IMR-90 (cell line): ENCODE measurements at regions not wholly inside any gene's neighbourhood (a gene's known extent, or its start where the extent isn't known, plus 50 kb on each side); places are given as distances from the start of the nearest gene placed in this dataset.

Experiments used
- ATAC-seq: fragments of 200-7000 bp; cut with Tn5 transposase; 2 replicates; pipeline ENCODE4 v1.9.1; 2020; ENCODE audit warnings: low read depth, mild to moderate bottlenecking, moderate library complexity
- BruUV-seq: library from RNA; stranded (reverse); fragments of 400-500 nt; replicated peaks from 2 replicates; lab custom pipeline; 2021; lab: Mats Ljungman, UMichigan
- CTCF ChIA-PET: fragments of 300-600 bp; formaldehyde crosslinking; extraction: SDS; loops from one replicate; lab custom pipeline; 2021; ENCODE audit warnings: antibody characterized with exemption; lab: Yijun Ruan, JAX
- POLR2A ChIA-PET: fragments of 300-600 bp; sonication (Branson Sonifier 250); formaldehyde crosslinking; loops from one replicate; lab custom pipeline; 2022; ENCODE audit warnings: antibody characterized with exemption; ENCODE audit not compliant: unreplicated experiment; lab: Charles Lee
- DNase-seq: peaks from one replicate; pipeline ENCODE4 v3.0.0; 2013
- H2AFZ ChIP-seq: replicated peaks from 2 replicates; pipeline ENCODE3; 2013; ENCODE audit warnings: low read length, mild to moderate bottlenecking; ENCODE audit not compliant: poor library complexity
- H2AK5ac ChIP-seq: 2 replicates; pipeline ENCODE4 v1.6.1; 2013; ENCODE audit warnings: low read depth, low read length, inconsistent platforms
- H2AK9ac ChIP-seq: replicated peaks from 2 replicates; pipeline ENCODE3; 2013; ENCODE audit warnings: mild to moderate bottlenecking, low read depth, low read length, moderate library complexity; ENCODE audit not compliant: poor library complexity
- H2BK120ac ChIP-seq: 2 replicates; pipeline ENCODE4 v1.6.1; 2013; ENCODE audit warnings: low read depth, low read length, inconsistent platforms
- H2BK15ac ChIP-seq: 3 replicates; pipeline ENCODE4 v1.6.1; 2013; ENCODE audit warnings: low read depth, low read length, inconsistent platforms
- H2BK20ac ChIP-seq: 2 replicates; pipeline ENCODE4 v1.6.1; 2013; ENCODE audit warnings: low read depth, mild to moderate bottlenecking, inconsistent platforms, low read length, moderate library complexity
- H2BK5ac ChIP-seq: 2 replicates; pipeline ENCODE4 v1.6.1; 2013; ENCODE audit warnings: mild to moderate bottlenecking, low read depth, low read length, inconsistent platforms; ENCODE audit not compliant: poor library complexity, severe bottlenecking
- H3K14ac ChIP-seq: replicated peaks from 2 replicates; pipeline ENCODE4 v1.6.1; 2013; ENCODE audit warnings: low read depth, low read length, inconsistent platforms
- H3K18ac ChIP-seq: 2 replicates; pipeline ENCODE4 v1.6.1; 2013; ENCODE audit warnings: low read depth, low read length, control low read depth
- H3K23ac ChIP-seq: 2 replicates; pipeline ENCODE4 v1.6.1; 2013; ENCODE audit warnings: low read depth, low read length, inconsistent platforms
- H3K27ac ChIP-seq: 2 replicates; pipeline ENCODE4 v1.5.1; 2013; ENCODE audit warnings: mild to moderate bottlenecking, control low read depth, low read length; ENCODE audit not compliant: insufficient read depth
- H3K27me3 ChIP-seq: 2 replicates; pipeline ENCODE4 v1.6.1; 2013; ENCODE audit warnings: low read length; ENCODE audit not compliant: control insufficient read depth, insufficient read depth
- H3K36me3 ChIP-seq: 2 replicates; pipeline ENCODE4 v1.6.1; 2013; ENCODE audit warnings: low read length, mixed read lengths; ENCODE audit not compliant: control insufficient read depth, insufficient read depth
- H3K4ac ChIP-seq: 2 replicates; pipeline ENCODE4 v1.6.1; 2013; ENCODE audit warnings: low read depth, low read length, inconsistent platforms
- H3K4me1 ChIP-seq: 2 replicates; pipeline ENCODE4 v1.6.1; 2013; ENCODE audit warnings: low read length, mixed read lengths; ENCODE audit not compliant: control insufficient read depth, insufficient read depth
- H3K4me2 ChIP-seq: 2 replicates; pipeline ENCODE4 v1.6.1; 2013; ENCODE audit warnings: low read depth, mild to moderate bottlenecking, control low read depth, low read length, moderate library complexity
- H3K4me3 ChIP-seq: 2 replicates; pipeline ENCODE4 v1.5.1; 2013; ENCODE audit warnings: low read depth, mild to moderate bottlenecking, control low read depth, low read length, moderate library complexity; ENCODE audit not compliant: insufficient read depth
- H3K56ac ChIP-seq: 2 replicates; pipeline ENCODE4 v1.6.1; 2013; ENCODE audit warnings: low read length, inconsistent platforms; ENCODE audit not compliant: insufficient read depth; ENCODE audit errors: extremely low read depth
- H3K79me1 ChIP-seq, 2 experiments: 2 replicates each; pipeline ENCODE4 v1.6.1; 2013; ENCODE audit warnings: low read length in 2 of 2, inconsistent platforms in 1 of 2, low read depth in 1 of 2
- H3K9ac ChIP-seq: 2 replicates; pipeline ENCODE4 v1.6.1; 2013; ENCODE audit warnings: low read depth, low read length, control low read depth
- H3K9me1 ChIP-seq: 2 replicates; pipeline ENCODE4 v1.6.1; 2013; ENCODE audit warnings: low read length, inconsistent platforms; ENCODE audit not compliant: insufficient read depth
- H3K9me3 ChIP-seq: 2 replicates; pipeline ENCODE4 v1.6.1; 2013; ENCODE audit warnings: low read length; ENCODE audit not compliant: control insufficient read depth, insufficient read depth
- H4K20me1 ChIP-seq: 2 replicates; pipeline ENCODE4 v1.6.1; 2013; ENCODE audit warnings: low read length, inconsistent platforms; ENCODE audit not compliant: insufficient read depth
- H4K5ac ChIP-seq: 2 replicates; pipeline ENCODE4 v1.6.1; 2013; ENCODE audit warnings: mild to moderate bottlenecking, low read depth, low read length, control low read depth
- H4K8ac ChIP-seq, 2 experiments: 2 replicates each; pipeline ENCODE4 v1.6.1; 2013; ENCODE audit warnings: low read depth in 2 of 2, low read length in 2 of 2, control low read depth in 1 of 2, inconsistent platforms in 1 of 2
- H4K91ac ChIP-seq: 2 replicates; pipeline ENCODE4 v1.6.1; 2013; ENCODE audit warnings: low read depth, low read length, inconsistent platforms; ENCODE audit not compliant: insufficient read depth
- BHLHE40 ChIP-seq: fragments of 150-350 bp; IDR thresholded peaks from 2 replicates; pipeline ENCODE4 v1.6.1; 2016; ENCODE audit warnings: mild to moderate bottlenecking, low read depth, low read length
- CEBPB ChIP-seq: IDR thresholded peaks from 2 replicates; pipeline ENCODE4 v1.6.1; 2012; ENCODE audit warnings: low read depth, low read length, improper control_type of control experiment
- CHD1 ChIP-seq: IDR thresholded peaks from 2 replicates; pipeline ENCODE4 v1.6.1; 2012; ENCODE audit warnings: low read depth, low read length, improper control_type of control experiment
- CTCF ChIP-seq: conservative IDR thresholded peaks from 2 replicates; pipeline ENCODE4 v1.5.1; 2012; ENCODE audit warnings: mild to moderate bottlenecking, low read depth, low read length, improper control_type of control experiment
- FOS ChIP-seq: fragments of 150-350 bp; IDR thresholded peaks from 2 replicates; pipeline ENCODE4 v1.6.1; 2016; ENCODE audit warnings: low read depth, low read length
- MAFK ChIP-seq: IDR thresholded peaks from 2 replicates; pipeline ENCODE4 v1.6.1; 2012; ENCODE audit warnings: low read depth, low read length, improper control_type of control experiment
- MAZ ChIP-seq: IDR thresholded peaks from 2 replicates; pipeline ENCODE4 v1.6.1; 2012; ENCODE audit warnings: low read depth, mild to moderate bottlenecking, low read length, improper control_type of control experiment, moderate library complexity, borderline replicate concordance
- MXI1 ChIP-seq: IDR thresholded peaks from 2 replicates; pipeline ENCODE4 v1.6.1; 2012; ENCODE audit warnings: low read depth, mild to moderate bottlenecking, low read length, moderate library complexity, borderline replicate concordance
- NFE2L2 ChIP-seq: fragments of 150-350 bp; IDR thresholded peaks from 2 replicates; pipeline ENCODE4 v1.6.1; 2016; ENCODE audit warnings: low read depth, mild to moderate bottlenecking, low read length
- POLR2A ChIP-seq: IDR thresholded peaks from 2 replicates; pipeline ENCODE4 v1.6.1; 2012; ENCODE audit warnings: mild to moderate bottlenecking, low read depth, low read length
- RAD21 ChIP-seq: IDR thresholded peaks from 2 replicates; pipeline ENCODE4 v1.6.1; 2012; ENCODE audit warnings: low read length, improper control_type of control experiment
- RCOR1 ChIP-seq: IDR thresholded peaks from 2 replicates; pipeline ENCODE4 v1.6.1; 2012; ENCODE audit warnings: mild to moderate bottlenecking, low read length, improper control_type of control experiment; ENCODE audit not compliant: insufficient replicate concordance
- RFX5 ChIP-seq: IDR thresholded peaks from 2 replicates; pipeline ENCODE4 v1.8.0; 2012; ENCODE audit warnings: low read depth, mild to moderate bottlenecking, low read length, moderate library complexity
- SMC3 ChIP-seq: fragments of 150-350 bp; IDR thresholded peaks from 2 replicates; pipeline ENCODE4 v1.6.1; 2016; ENCODE audit warnings: low read depth, mild to moderate bottlenecking, antibody characterized with exemption, low read length, moderate library complexity
- WGBS, 2 experiments: methylation state at CpG; one replicate each; pipeline versions ENCODE4 v1.1.5 to v1.1.7; 2013; ENCODE audit warnings: missing lambda C conversion rate in 2 of 2; ENCODE audit not compliant: insufficient read length in 1 of 2; ENCODE audit errors: extremely low coverage in 2 of 2; 5-methylcytosine and 5-hydroxymethylcytosine counted together
- dilution Hi-C: fragments of 300-500 bp; cut with HindIII; formaldehyde crosslinking; loops from one replicate; pipeline ENCODE4 v1.14.3; 2018; ENCODE audit warnings: low sequenced_read_pairs; ENCODE audit not compliant: unreplicated experiment
- in situ Hi-C: fragments of 300-500 bp; cut with MboI; formaldehyde crosslinking; loops from 3 replicates; pipeline ENCODE4 v1.14.3; 2019; ENCODE audit warnings: low sequenced_read_pairs, inconsistent platforms, mixed read lengths
- intact Hi-C: fragments of 100-400 bp; cut with micrococcal nuclease; formaldehyde crosslinking; loops from 2 replicates; pipeline ENCODE4 v1.10.0; 2022
- TF ChIP-seq, protein P1 (sequence below): fragments of 150-350 bp; IDR thresholded peaks from 2 replicates; pipeline ENCODE4 v1.6.1; 2017; ENCODE audit warnings: mild to moderate bottlenecking, antibody characterized with exemption, low read length, low read depth
- TF ChIP-seq, protein P2 (sequence below): fragments of 150-350 bp; IDR thresholded peaks from 2 replicates; pipeline ENCODE4 v1.6.1; 2016; ENCODE audit warnings: low read depth, mild to moderate bottlenecking, low read length, moderate library complexity, borderline replicate concordance

DNA sequence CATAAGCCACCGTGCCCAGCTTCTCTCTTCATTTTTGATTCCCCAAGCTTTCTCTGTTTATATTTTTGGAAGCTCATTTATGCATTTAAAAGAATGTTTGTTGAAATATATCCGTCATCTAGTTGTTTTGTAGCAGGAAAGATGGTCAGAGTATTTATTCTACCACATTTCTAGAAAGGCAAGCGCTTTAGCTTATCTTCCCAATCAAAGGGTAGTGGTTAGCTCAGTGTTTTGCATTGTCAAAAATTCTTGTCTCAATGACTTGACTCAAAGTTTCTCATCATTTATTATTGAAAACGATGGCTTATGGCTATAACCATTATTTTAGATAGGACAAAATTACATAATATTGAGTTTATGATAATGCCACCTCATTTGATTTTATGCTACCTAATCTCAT is 116.1 kb upstream of the ZP4 start:
- H4K20me1 ChIP-seq, result no peaks in the 10 kb centered on the region
- no peak overlapping the region for H3K14ac ChIP-seq
- H2BK120ac ChIP-seq, result no peak overlapping the region
- ChIA-PET CTCF (no interaction called here), POLR2A (no interaction called here)
- H3K23ac ChIP-seq, result no peak overlapping the region
- intact Hi-C loops, result no loop called here
- DNase-seq, result no peak
- no peak overlapping the region for H2BK5ac ChIP-seq
- no peak overlapping the region for H3K4me3 ChIP-seq
- no TSS peak for BruUV-seq
- H3K27me3 ChIP-seq, result no peaks in the 10 kb centered on the region
- no peak overlapping the region for H3K4ac ChIP-seq
- no CpG with 5 or more reads among the region's 4 CpGs for WGBS, 2 experiments
- no peak overlapping the region for H3K4me2 ChIP-seq
- no peaks in the 10 kb centered on the region for H3K9me1 ChIP-seq
- H3K9ac ChIP-seq, result no peak overlapping the region
- in situ Hi-C loops, result no loop called here
- H3K36me3 ChIP-seq, result no peaks in the 10 kb centered on the region
- H2BK20ac ChIP-seq, result no peak overlapping the region
- no peak for ATAC-seq
- H3K9me3 ChIP-seq, result peaks cover 4% of the 10 kb centered on the region
- no peak overlapping the region for H2BK15ac ChIP-seq
- H2AK9ac ChIP-seq, result no peak overlapping the region
- no peak overlapping the region for H3K56ac ChIP-seq
- H3K18ac ChIP-seq, result no peak overlapping the region
- TF ChIP-seq, protein P1, sequence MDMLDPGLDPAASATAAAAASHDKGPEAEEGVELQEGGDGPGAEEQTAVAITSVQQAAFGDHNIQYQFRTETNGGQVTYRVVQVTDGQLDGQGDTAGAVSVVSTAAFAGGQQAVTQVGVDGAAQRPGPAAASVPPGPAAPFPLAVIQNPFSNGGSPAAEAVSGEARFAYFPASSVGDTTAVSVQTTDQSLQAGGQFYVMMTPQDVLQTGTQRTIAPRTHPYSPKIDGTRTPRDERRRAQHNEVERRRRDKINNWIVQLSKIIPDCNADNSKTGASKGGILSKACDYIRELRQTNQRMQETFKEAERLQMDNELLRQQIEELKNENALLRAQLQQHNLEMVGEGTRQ, result no peak
- no peak for TF ChIP-seq FOS
- TF ChIP-seq MAZ, result no peak
- TF ChIP-seq POLR2A, result no peak
- no peak for TF ChIP-seq CHD1
- TF ChIP-seq SMC3, result no peak
- no peak for TF ChIP-seq RAD21
- TF ChIP-seq CTCF, result no peak
- no peak for TF ChIP-seq MXI1
- no peak for TF ChIP-seq CEBPB
- TF ChIP-seq MAFK, result no peak
- TF ChIP-seq BHLHE40, result no peak
- TF ChIP-seq NFE2L2, result no peak
- TF ChIP-seq RCOR1, result no peak
- no peak for TF ChIP-seq RFX5
- TF ChIP-seq, protein P2, sequence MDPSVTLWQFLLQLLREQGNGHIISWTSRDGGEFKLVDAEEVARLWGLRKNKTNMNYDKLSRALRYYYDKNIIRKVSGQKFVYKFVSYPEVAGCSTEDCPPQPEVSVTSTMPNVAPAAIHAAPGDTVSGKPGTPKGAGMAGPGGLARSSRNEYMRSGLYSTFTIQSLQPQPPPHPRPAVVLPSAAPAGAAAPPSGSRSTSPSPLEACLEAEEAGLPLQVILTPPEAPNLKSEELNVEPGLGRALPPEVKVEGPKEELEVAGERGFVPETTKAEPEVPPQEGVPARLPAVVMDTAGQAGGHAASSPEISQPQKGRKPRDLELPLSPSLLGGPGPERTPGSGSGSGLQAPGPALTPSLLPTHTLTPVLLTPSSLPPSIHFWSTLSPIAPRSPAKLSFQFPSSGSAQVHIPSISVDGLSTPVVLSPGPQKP, result no peak
- no peak overlapping the region for H4K5ac ChIP-seq
- H3K79me1 ChIP-seq, result no peaks in the 10 kb centered on the region
- H4K91ac ChIP-seq, result no peak overlapping the region
- H4K8ac ChIP-seq, result no peak overlapping the region
- no peaks in the 10 kb centered on the region for H3K4me1 ChIP-seq
- H2AK5ac ChIP-seq, result no peak overlapping the region
- H2AFZ ChIP-seq, result no peak overlapping the region
- dilution Hi-C loops, result no loop called here
- H3K27ac ChIP-seq, result no peak overlapping the region
